Right lobe of liver (tissue), 6 donors: ENCODE measurements at regions not wholly inside any gene's neighbourhood (a gene's known extent, or its start where the extent isn't known, plus 50 kb on each side); places are given as distances from the start of the nearest gene placed in this dataset.

Experiments
- ATAC-seq, 4 donors: fragments of 200-7000 bp; cut with Tn5 transposase; one replicate each; pipeline ENCODE4 v1.9.1; 2020; ENCODE audit warnings: mild to moderate bottlenecking in 4 of 4, moderate library complexity in 4 of 4
- DNase-seq, 3 donors: peaks; one replicate each; pipeline ENCODE4 v3.0.0-alpha.2; 2020
- H3K27ac ChIP-seq, 3 donors: fragments of 200-600 bp; one replicate each; pipeline ENCODE4 v1.8.0; 2022
- H3K27me3 ChIP-seq, 2 donors: fragments of 200-600 bp; one replicate each; pipeline ENCODE4 v1.8.0; 2022
- H3K36me3 ChIP-seq, 4 donors: fragments of 200-600 bp; sonication (generic) in 1 of 4; one replicate each; pipeline versions ENCODE4 v1.5.1 to v1.8.0; 2017 to 2022; ENCODE audit warnings: control low read depth in 1 of 4
- H3K4me1 ChIP-seq, 4 donors: fragments of 200-600 bp; sonication (generic) in 1 of 4; one replicate each; pipeline versions ENCODE4 v1.5.1 to v1.8.0; 2017 to 2022; ENCODE audit warnings: control low read depth in 1 of 4
- H3K4me3 ChIP-seq, 3 donors: fragments of 200-600 bp; one replicate each; pipeline ENCODE4 v1.8.0; 2022
- H3K9me3 ChIP-seq, 4 donors: fragments of 200-600 bp; sonication (generic) in 1 of 4; one replicate each; pipeline versions ENCODE4 v1.5.1 to v1.8.0; 2017 to 2022; ENCODE audit warnings: control low read depth in 1 of 4
- POLR2A ChIP-seq: fragments of 450-650 bp; IDR thresholded peaks from one replicate; pipeline ENCODE4 v1.6.1; 2017; ENCODE audit warnings: antibody characterized with exemption, mild to moderate bottlenecking
- WGBS: methylation state at CpG from one replicate; pipeline ENCODE4 v1.1.6; 2018; ENCODE audit warnings: low coverage, low lambda C conversion rate; ENCODE audit not compliant: insufficient coverage; ENCODE audit errors: missing lambda C conversion rate; 5-methylcytosine and 5-hydroxymethylcytosine counted together
- intact Hi-C, 2 donors: fragments of 100-400 bp; cut with DNase I; formaldehyde crosslinking; loops; one replicate each; pipeline versions ENCODE4 v1.11.2 to v1.14.1; 2022
- TF ChIP-seq, protein P1 (sequence below), 4 donors: fragments of 200-600 bp in 3 of 4; fragments of 450-650 bp in 1 of 4; IDR thresholded peaks; one replicate each; pipeline versions ENCODE4 v1.5.1 to v1.8.0; 2016 to 2022; ENCODE audit warnings: antibody characterized with exemption in 4 of 4, mild to moderate bottlenecking in 2 of 4
- donor health status: DM: no; HTN: yes; CAD: no.
- donor health status: DM: no; HTN: no; CAD: no.
- donor health status: DM: no; HTN: no; CAD: no.
- donor health status: DM: no; HTN: yes; CAD: no.
- donor health status: DM: no; HTN: yes; CAD: no.

GRCh38 chr9:102035929-102036328 is 297.5 kb upstream of the GRIN3A start:
- intact Hi-C loops: no loop called here
- H3K4me1 ChIP-seq: no peaks in the 10 kb centered on the region
- no peaks in the 10 kb centered on the region for H3K36me3 ChIP-seq
- H3K27me3 ChIP-seq: no peaks in the 10 kb centered on the region
- H3K27ac ChIP-seq: no peak overlapping the region
- ATAC-seq (peak; percentile 67 to 84 (median 80)), DNase-seq (no peak)
- H3K4me3 ChIP-seq: no peak overlapping the region
- TF ChIP-seq, protein P1, sequence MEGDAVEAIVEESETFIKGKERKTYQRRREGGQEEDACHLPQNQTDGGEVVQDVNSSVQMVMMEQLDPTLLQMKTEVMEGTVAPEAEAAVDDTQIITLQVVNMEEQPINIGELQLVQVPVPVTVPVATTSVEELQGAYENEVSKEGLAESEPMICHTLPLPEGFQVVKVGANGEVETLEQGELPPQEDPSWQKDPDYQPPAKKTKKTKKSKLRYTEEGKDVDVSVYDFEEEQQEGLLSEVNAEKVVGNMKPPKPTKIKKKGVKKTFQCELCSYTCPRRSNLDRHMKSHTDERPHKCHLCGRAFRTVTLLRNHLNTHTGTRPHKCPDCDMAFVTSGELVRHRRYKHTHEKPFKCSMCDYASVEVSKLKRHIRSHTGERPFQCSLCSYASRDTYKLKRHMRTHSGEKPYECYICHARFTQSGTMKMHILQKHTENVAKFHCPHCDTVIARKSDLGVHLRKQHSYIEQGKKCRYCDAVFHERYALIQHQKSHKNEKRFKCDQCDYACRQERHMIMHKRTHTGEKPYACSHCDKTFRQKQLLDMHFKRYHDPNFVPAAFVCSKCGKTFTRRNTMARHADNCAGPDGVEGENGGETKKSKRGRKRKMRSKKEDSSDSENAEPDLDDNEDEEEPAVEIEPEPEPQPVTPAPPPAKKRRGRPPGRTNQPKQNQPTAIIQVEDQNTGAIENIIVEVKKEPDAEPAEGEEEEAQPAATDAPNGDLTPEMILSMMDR (IDR thresholded peaks at IDR 0.05): no peak
- no peak for TF ChIP-seq POLR2A
- H3K9me3 ChIP-seq: no peaks in the 10 kb centered on the region

GRCh38 chr9:102032614-102033013 is 294.2 kb upstream of the GRIN3A start:
- Histone ChIP-seq H3K4me3 (no peak overlapping the region), H3K27ac (no peak overlapping the region), H3K27me3 (no peaks in the 10 kb centered on the region), H3K9me3 (no peaks in the 10 kb centered on the region), H3K36me3 (no peaks in the 10 kb centered on the region), H3K4me1 (no peaks in the 10 kb centered on the region)
- TF ChIP-seq POLR2A: no peak
- TF ChIP-seq, protein P1 (IDR thresholded peaks at IDR 0.05): no peak
- ATAC-seq (no peak), DNase-seq (no peak)
- intact Hi-C loops: no loop called here

GRCh38 chr9:102000956-102001355 is 262.5 kb upstream of the GRIN3A start:
- H3K36me3 ChIP-seq: no peaks in the 10 kb centered on the region
- H3K4me1 ChIP-seq: no peaks in the 10 kb centered on the region
- TF ChIP-seq, protein P1 (IDR thresholded peaks at IDR 0.05): no peak
- TF ChIP-seq POLR2A: no peak
- no peaks in the 10 kb centered on the region for H3K27me3 ChIP-seq
- no peak overlapping the region for H3K4me3 ChIP-seq
- intact Hi-C loops: no loop called here
- no peak overlapping the region for H3K27ac ChIP-seq
- 78% methylated on average over 1 of the region's 1 CpG for WGBS
- no peak for DNase-seq
- no peaks in the 10 kb centered on the region for H3K9me3 ChIP-seq
- ATAC-seq: no peak

DNA sequence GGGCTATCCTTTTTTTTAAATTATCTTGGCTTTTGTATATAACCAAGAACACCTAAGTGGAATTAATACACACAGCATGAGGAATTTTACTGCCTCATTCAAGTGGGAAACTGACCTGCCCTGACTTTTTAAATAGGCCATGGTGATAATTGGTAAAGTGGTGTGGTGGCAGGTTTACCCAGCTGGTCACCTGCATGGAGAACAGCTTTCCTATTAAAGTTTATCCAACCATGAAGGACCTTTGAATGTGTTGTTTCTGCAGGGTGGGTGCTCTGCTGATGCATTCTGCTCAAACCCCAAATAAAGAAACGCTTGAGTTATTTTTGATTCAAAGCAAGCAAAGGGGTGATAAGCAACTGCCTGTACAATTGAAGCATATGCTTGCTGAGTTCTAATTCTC is 261.0 kb upstream of the GRIN3A start:
- ATAC-seq (no peak), DNase-seq (no peak)
- H3K4me1 ChIP-seq: no peaks in the 10 kb centered on the region
- no peak overlapping the region for H3K27ac ChIP-seq
- H3K4me3 ChIP-seq: no peak overlapping the region
- intact Hi-C loops: no loop called here
- WGBS: 78% methylated on average over 1 of the region's 1 CpG
- TF ChIP-seq POLR2A: no peak
- TF ChIP-seq, protein P1 (IDR thresholded peaks at IDR 0.05): no peak
- H3K27me3 ChIP-seq: no peaks in the 10 kb centered on the region
- H3K36me3 ChIP-seq: no peaks in the 10 kb centered on the region
- no peaks in the 10 kb centered on the region for H3K9me3 ChIP-seq

GRCh38 chr9:101995231-101995630 is 256.8 kb upstream of the GRIN3A start:
- H3K4me3 ChIP-seq: no peak overlapping the region
- no peaks in the 10 kb centered on the region for H3K4me1 ChIP-seq
- H3K36me3 ChIP-seq: no peaks in the 10 kb centered on the region
- no peak overlapping the region for H3K27ac ChIP-seq
- ATAC-seq: no peak
- intact Hi-C loops: no loop called here
- H3K27me3 ChIP-seq: no peaks in the 10 kb centered on the region
- TF ChIP-seq, protein P1 (IDR thresholded peaks at IDR 0.05): no peak
- no peak for TF ChIP-seq POLR2A
- no peak for DNase-seq
- no peaks in the 10 kb centered on the region for H3K9me3 ChIP-seq
- WGBS: 48% methylated on average over 5 of the region's 5 CpGs
